Mesenchymal stem cell (in vitro differentiated cells and primary cell): ENCODE measurements at regions not wholly inside any gene's neighbourhood (a gene's known extent, or its start where the extent isn't known, plus 50 kb on each side); places are given as distances from the start of the nearest gene placed in this dataset.
A peak's percentile ranks its signal among the peaks of the same experiment; 100 is the strongest.

ENCODE experiments used
- DNase-seq: peaks from one replicate; pipeline ENCODE4 v3.0.0-alpha.2; 2013
- H2AFZ ChIP-seq: one replicate; pipeline ENCODE4 v1.6.1; 2013; ENCODE audit warnings: low read depth, mild to moderate bottlenecking, control low read depth, inconsistent platforms, low read length, moderate library complexity
- H2AK5ac ChIP-seq: 2 replicates; pipeline ENCODE4 v1.6.1; 2013; ENCODE audit warnings: low read length, moderate library complexity, mild to moderate bottlenecking, inconsistent platforms; ENCODE audit not compliant: severe bottlenecking
- H2BK120ac ChIP-seq: one replicate; pipeline ENCODE4 v1.6.1; 2013; ENCODE audit warnings: low read depth, mild to moderate bottlenecking, inconsistent platforms, low read length, moderate library complexity
- H2BK12ac ChIP-seq, 2 experiments: one replicate each; pipeline ENCODE4 v1.6.1; 2013; ENCODE audit warnings: inconsistent platforms in 2 of 2, low read length in 2 of 2, mild to moderate bottlenecking in 2 of 2, moderate library complexity in 2 of 2, control low read depth in 1 of 2
- H2BK15ac ChIP-seq: one replicate; pipeline ENCODE4 v1.6.1; 2013; ENCODE audit warnings: mild to moderate bottlenecking, low read depth, inconsistent platforms; ENCODE audit not compliant: poor library complexity, severe bottlenecking
- H2BK5ac ChIP-seq: 2 replicates; pipeline ENCODE4 v1.6.1; 2013; ENCODE audit warnings: low read depth, mild to moderate bottlenecking, low read length, control low read depth, inconsistent platforms; ENCODE audit not compliant: poor library complexity, severe bottlenecking
- H3K14ac ChIP-seq, 2 experiments: one replicate each; pipeline ENCODE4 v1.6.1; 2013; ENCODE audit warnings: inconsistent platforms in 2 of 2, low read length in 2 of 2, control low read depth in 1 of 2, mild to moderate bottlenecking in 1 of 2, moderate library complexity in 1 of 2
- H3K18ac ChIP-seq, 2 experiments: one replicate each; pipeline ENCODE4 v1.6.1; 2013; ENCODE audit warnings: inconsistent platforms in 2 of 2, low read length in 2 of 2, control low read depth in 1 of 2, low read depth in 1 of 2, mild to moderate bottlenecking in 1 of 2
- H3K23ac ChIP-seq, 2 experiments: one replicate each; pipeline ENCODE4 v1.6.1; 2013; ENCODE audit warnings: inconsistent platforms in 2 of 2, low read length in 2 of 2, mild to moderate bottlenecking in 2 of 2, moderate library complexity in 2 of 2, control low read depth in 1 of 2
- H3K27ac ChIP-seq: 2 replicates; pipeline ENCODE4 v1.5.1; 2013; ENCODE audit warnings: mild to moderate bottlenecking, moderate library complexity, low read length, control low read depth, inconsistent platforms; ENCODE audit not compliant: poor library complexity, severe bottlenecking
- H3K27me3 ChIP-seq, 2 experiments: 2 replicates each; pipeline versions ENCODE4 v1.6.1 to v1.7.0; 2013; ENCODE audit warnings: low read length in 2 of 2, mild to moderate bottlenecking in 2 of 2, moderate library complexity in 2 of 2, control low read depth in 1 of 2, inconsistent platforms in 1 of 2; ENCODE audit not compliant: control insufficient read depth in 1 of 2, insufficient read depth in 1 of 2
- H3K36me3 ChIP-seq, 2 experiments: 2 replicates each; pipeline versions ENCODE4 v1.6.1 to v1.7.0; 2013; ENCODE audit warnings: low read length in 2 of 2, control low read depth in 1 of 2, inconsistent platforms in 1 of 2, low read depth in 1 of 2, mild to moderate bottlenecking in 1 of 2; ENCODE audit not compliant: insufficient read depth in 2 of 2, control insufficient read depth in 1 of 2
- H3K4ac ChIP-seq, 2 experiments: one replicate each; pipeline ENCODE4 v1.6.1; 2013; ENCODE audit warnings: inconsistent platforms in 2 of 2, low read length in 2 of 2, mild to moderate bottlenecking in 2 of 2, moderate library complexity in 2 of 2, control low read depth in 1 of 2, low read depth in 1 of 2
- H3K4me1 ChIP-seq: 2 replicates; pipeline ENCODE4 v1.6.1; 2013; ENCODE audit warnings: low read depth, low read length, control low read depth; ENCODE audit not compliant: control insufficient read depth, insufficient read depth
- H3K4me2 ChIP-seq: 2 replicates; pipeline ENCODE4 v1.6.1; 2013; ENCODE audit warnings: low read length, mild to moderate bottlenecking, inconsistent platforms; ENCODE audit not compliant: poor library complexity, severe bottlenecking
- H3K4me3 ChIP-seq, 2 experiments: 2 replicates each; pipeline versions ENCODE4 v1.5.1 to v1.7.0; 2013; ENCODE audit warnings: low read length in 2 of 2, mild to moderate bottlenecking in 2 of 2, control low read depth in 1 of 2, low read depth in 1 of 2; ENCODE audit not compliant: insufficient read depth in 1 of 2
- H3K79me1 ChIP-seq: replicated peaks from 2 replicates; pipeline ENCODE4 v1.6.1; 2013; ENCODE audit warnings: mild to moderate bottlenecking, control low read depth, low read length, inconsistent platforms; ENCODE audit not compliant: poor library complexity, severe bottlenecking
- H3K9ac ChIP-seq: 2 replicates; pipeline ENCODE4 v1.7.0; 2013; ENCODE audit warnings: mild to moderate bottlenecking, low read length, moderate library complexity
- H3K9me3 ChIP-seq: 2 replicates; pipeline ENCODE4 v1.7.0; 2013; ENCODE audit warnings: mild to moderate bottlenecking, low read length; ENCODE audit not compliant: control insufficient read depth
- H4K8ac ChIP-seq: one replicate; pipeline ENCODE4 v1.6.1; 2013; ENCODE audit warnings: inconsistent platforms, mild to moderate bottlenecking, low read length, moderate library complexity
- H4K91ac ChIP-seq: one replicate; pipeline ENCODE4 v1.6.1; 2013; ENCODE audit warnings: mild to moderate bottlenecking, low read length, inconsistent platforms
- WGBS: methylation state at CpG from one replicate; pipeline ENCODE4 v1.1.7; 2013; ENCODE audit warnings: mixed read lengths; 5-methylcytosine and 5-hydroxymethylcytosine counted together

DNA sequence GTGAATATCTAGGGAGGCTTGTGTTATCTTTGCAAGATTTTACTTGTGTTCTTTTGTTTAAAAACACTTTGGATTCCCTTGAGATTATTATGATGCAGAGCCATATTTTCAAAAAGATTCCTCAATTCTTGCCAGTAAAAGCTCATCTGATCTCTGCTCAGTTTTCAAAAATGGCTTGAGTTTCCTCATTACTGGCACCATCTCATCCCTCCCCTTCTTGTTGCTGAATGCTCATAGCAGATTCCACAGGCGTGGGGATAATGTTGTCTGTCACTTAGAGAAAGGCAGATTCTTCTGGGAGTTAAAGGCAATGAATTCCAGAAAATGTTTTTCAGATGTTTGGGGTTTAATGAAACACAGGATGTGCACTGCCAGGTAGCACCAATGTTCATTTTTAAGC, 170.4 kb upstream of the TANK start:
- no peaks in the 10 kb centered on the region for H3K9me3 ChIP-seq
- WGBS = 80% methylated on average over 1 of the region's 1 CpG
- no peak overlapping the region for H2BK120ac ChIP-seq
- no peaks in the 10 kb centered on the region for H3K36me3 ChIP-seq
- no peak overlapping the region for H2BK5ac ChIP-seq
- H3K18ac ChIP-seq = no peak overlapping the region
- H3K4ac ChIP-seq = no peak overlapping the region
- H2AFZ ChIP-seq = no peak overlapping the region
- no peak overlapping the region for H2BK15ac ChIP-seq
- DNase-seq = no peak
- no peak overlapping the region for H2AK5ac ChIP-seq
- no peak overlapping the region for H3K14ac ChIP-seq
- H4K91ac ChIP-seq = no peak overlapping the region
- no peak overlapping the region for H2BK12ac ChIP-seq
- no peak overlapping the region for H3K4me3 ChIP-seq
- no peak overlapping the region for H3K23ac ChIP-seq
- H3K27me3 ChIP-seq = no peaks in the 10 kb centered on the region
- no peak overlapping the region for H4K8ac ChIP-seq
- no peak overlapping the region for H3K4me2 ChIP-seq
- no peak overlapping the region for H3K9ac ChIP-seq
- H3K4me1 ChIP-seq = peaks cover 2% of the 10 kb centered on the region
- no peaks in the 10 kb centered on the region for H3K79me1 ChIP-seq
- H3K27ac ChIP-seq = no peak overlapping the region

DNA sequence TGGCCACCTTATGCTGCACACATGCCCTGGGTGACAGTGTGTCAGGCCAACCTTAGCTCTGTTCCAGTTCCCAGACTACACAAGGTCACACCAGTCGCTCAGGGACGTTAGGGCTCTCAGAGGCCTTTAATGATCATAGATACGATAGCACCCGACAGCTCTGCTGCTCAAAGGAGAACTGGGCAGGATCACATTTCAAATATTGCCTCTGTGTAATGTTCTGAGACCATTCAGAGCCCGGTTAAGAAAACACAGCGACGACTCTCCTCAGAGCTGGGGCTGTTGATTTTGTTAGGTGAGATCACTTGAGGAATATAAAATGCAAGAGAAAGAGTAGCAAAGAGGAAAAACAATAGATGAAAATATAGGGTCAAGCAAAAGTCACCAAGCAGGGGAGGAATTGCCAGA, 166.6 kb upstream of the TANK start:
- H4K91ac ChIP-seq = no peak overlapping the region
- no peaks in the 10 kb centered on the region for H3K27me3 ChIP-seq
- H3K79me1 ChIP-seq = no peaks in the 10 kb centered on the region
- peak overlapping the region; percentile 22 for H3K9ac ChIP-seq
- no peak overlapping the region for H3K4ac ChIP-seq
- H4K8ac ChIP-seq = peak overlapping the region; percentile 41
- no peak overlapping the region for H2BK120ac ChIP-seq
- H3K4me2 ChIP-seq = no peak overlapping the region
- DNase-seq = no peak
- WGBS = 66% methylated on average over 7 of the region's 7 CpGs
- H2BK12ac ChIP-seq = peak overlapping the region in 1 of 2 experiments; percentile 45
- no peak overlapping the region for H3K14ac ChIP-seq
- H3K4me1 ChIP-seq = peaks cover 2% of the 10 kb centered on the region
- no peaks in the 10 kb centered on the region for H3K36me3 ChIP-seq
- no peak overlapping the region for H3K27ac ChIP-seq
- no peak overlapping the region for H2AK5ac ChIP-seq
- H2BK5ac ChIP-seq = no peak overlapping the region
- no peak overlapping the region for H2BK15ac ChIP-seq
- H3K18ac ChIP-seq = peak overlapping the region in 1 of 2 experiments; percentile 46
- H2AFZ ChIP-seq = no peak overlapping the region
- H3K9me3 ChIP-seq = no peaks in the 10 kb centered on the region
- no peak overlapping the region for H3K23ac ChIP-seq
- H3K4me3 ChIP-seq = no peak overlapping the region

DNA sequence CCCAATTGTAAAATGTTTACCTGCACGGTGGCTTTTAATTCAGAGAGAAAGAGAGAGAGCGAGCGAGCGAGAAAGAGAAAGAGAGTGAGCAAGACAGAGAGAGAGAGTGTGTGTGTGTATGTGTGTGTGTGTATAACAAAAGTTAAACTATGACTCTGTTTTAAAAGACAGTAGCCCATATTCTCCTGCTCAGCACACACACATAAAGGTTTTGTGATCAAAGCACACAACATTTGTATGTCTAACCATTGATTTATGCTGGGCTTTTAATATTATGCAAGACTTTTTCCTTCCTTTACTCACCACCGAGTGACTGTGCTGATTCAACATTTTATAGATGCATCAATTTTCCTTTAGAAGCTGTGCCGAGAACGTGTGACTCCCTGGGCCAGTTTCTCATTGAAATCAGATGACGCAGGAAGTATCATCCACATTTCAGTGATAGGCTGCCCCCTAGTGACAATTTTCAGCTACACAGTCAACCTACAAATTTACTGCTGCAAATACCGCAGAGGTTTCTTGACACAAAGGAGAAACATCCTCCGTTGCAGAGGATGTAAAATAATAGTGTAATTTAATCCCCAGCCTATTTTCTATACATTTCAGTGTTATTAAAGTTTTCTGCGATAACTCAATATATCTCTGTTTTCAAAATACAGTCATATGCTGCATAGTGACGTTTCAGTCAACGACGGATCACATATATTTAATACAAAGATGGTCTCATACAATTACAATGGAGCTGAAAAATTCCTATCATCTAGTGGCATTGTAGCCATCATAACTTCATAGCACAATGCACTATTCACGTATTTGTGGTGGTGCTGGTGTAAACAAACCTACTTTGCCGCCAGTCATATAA, 165.9 kb upstream of the TANK start:
- Histone ChIP-seq H3K4me3 (no peak overlapping the region), H3K4me2 (no peak overlapping the region), H2AFZ (no peak overlapping the region), H2BK5ac (no peak overlapping the region), H3K27me3 (no peaks in the 10 kb centered on the region), H3K23ac (no peak overlapping the region), H2BK15ac (no peak overlapping the region), H3K27ac (no peak overlapping the region), H3K14ac (no peak overlapping the region), H2AK5ac (no peak overlapping the region), H3K9ac (peak overlapping the region; percentile 22), H3K4ac (no peak overlapping the region), H3K36me3 (no peaks in the 10 kb centered on the region), H3K79me1 (no peaks in the 10 kb centered on the region), H4K91ac (no peak overlapping the region), H3K4me1 (peaks cover 2% of the 10 kb centered on the region), H4K8ac (no peak overlapping the region), H2BK12ac (no peak overlapping the region), H3K9me3 (no peaks in the 10 kb centered on the region), H3K18ac (no peak overlapping the region), H2BK120ac (no peak overlapping the region)
- peak; percentile 88 for DNase-seq
- 55% methylated on average over 14 of the region's 16 CpGs for WGBS

DNA sequence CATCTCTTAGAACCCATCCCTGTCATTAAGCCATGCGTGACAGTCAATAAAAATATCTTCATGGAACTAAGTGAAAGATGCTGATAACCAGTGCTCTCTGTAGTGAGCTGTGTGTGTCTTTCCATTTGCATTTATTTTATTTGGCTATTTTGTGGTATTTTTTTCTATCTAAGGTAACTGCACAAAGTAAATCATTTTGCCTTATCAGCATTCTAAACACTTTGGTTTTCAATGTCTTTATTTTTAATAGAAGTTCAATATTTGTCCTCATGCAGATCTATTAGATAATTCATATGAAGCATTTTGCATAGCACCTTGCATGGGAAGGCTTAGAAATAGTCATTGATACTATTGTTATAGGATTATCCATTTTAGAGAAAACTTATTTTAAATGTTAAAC, 163.6 kb upstream of the TANK start:
- Histone ChIP-seq H3K27me3 (no peaks in the 10 kb centered on the region), H3K27ac (no peak overlapping the region), H3K14ac (no peak overlapping the region), H3K4me2 (no peak overlapping the region), H2BK15ac (no peak overlapping the region), H3K23ac (no peak overlapping the region), H2AK5ac (no peak overlapping the region), H2AFZ (no peak overlapping the region), H3K9me3 (no peaks in the 10 kb centered on the region), H3K36me3 (no peaks in the 10 kb centered on the region), H3K18ac (no peak overlapping the region), H4K8ac (no peak overlapping the region), H2BK12ac (no peak overlapping the region), H2BK5ac (no peak overlapping the region), H3K9ac (no peak overlapping the region), H3K4ac (no peak overlapping the region), H2BK120ac (no peak overlapping the region), H3K79me1 (no peaks in the 10 kb centered on the region), H3K4me3 (no peak overlapping the region), H3K4me1 (peaks cover 2% of the 10 kb centered on the region), H4K91ac (no peak overlapping the region)
- WGBS = 100% methylated on average over 1 of the region's 1 CpG
- DNase-seq = no peak
